Neural crest cell (in vitro differentiated cells): ENCODE measurements at regions not wholly inside any gene's neighbourhood (a gene's known extent, or its start where the extent isn't known, plus 50 kb on each side); places are given as distances from the start of the nearest gene placed in this dataset.
"Not testable (repeated sequence)": the region's sequence is repeated elsewhere in the genome, so short reads cannot be mapped to it uniquely, and the experiment has no call there.

Experiments used
- DNase-seq: peaks from one replicate; pipeline ENCODE4 v3.0.0; 2021; ENCODE audit warnings: low read depth, mixed read lengths, low spot score
- H3K27ac Mint-ChIP-seq: one replicate; pipeline ENCODE4 v1.8.0; 2021; ENCODE audit warnings: mild to moderate bottlenecking, mixed read lengths; ENCODE audit not compliant: unreplicated experiment
- H3K27me3 Mint-ChIP-seq: 2 replicates; pipeline ENCODE4 v1.8.0; 2021; ENCODE audit warnings: low read depth, mild to moderate bottlenecking, mixed read lengths
- H3K36me3 Mint-ChIP-seq: 2 replicates; pipeline ENCODE4 v1.8.0; 2021; ENCODE audit warnings: low read depth, mild to moderate bottlenecking, mixed read lengths
- H3K4me1 Mint-ChIP-seq: 2 replicates; pipeline ENCODE4 v1.8.0; 2021; ENCODE audit warnings: mixed read lengths
- H3K4me3 Mint-ChIP-seq: one replicate; pipeline ENCODE4 v1.8.0; 2021; ENCODE audit warnings: mild to moderate bottlenecking, mixed read lengths
- H3K9me3 Mint-ChIP-seq: 2 replicates; pipeline ENCODE4 v1.8.0; 2021; ENCODE audit warnings: mixed read lengths
- TF ChIP-seq, protein P1 (sequence below): fragments of 200-600 bp; sonication (generic); conservative IDR thresholded peaks from 2 replicates; pipeline ENCODE4 v1.5.0; 2021; ENCODE audit warnings: antibody characterized with exemption, mild to moderate bottlenecking

- no peaks in the 10 kb centered on the region for H3K36me3 Mint-ChIP-seq
- H3K4me1 Mint-ChIP-seq, result no peaks in the 10 kb centered on the region
Observed at GRCh38 chr6:85132091-85132490, 317.8 kb upstream of the NT5E start.

GRCh38 chr6:85130743-85131142, 319.1 kb upstream of the NT5E start:
- no peak overlapping the region for H3K4me3 Mint-ChIP-seq
- no peaks in the 10 kb centered on the region for H3K36me3 Mint-ChIP-seq
- DNase-seq, result no peak
- no peak overlapping the region for H3K27ac Mint-ChIP-seq
- H3K27me3 Mint-ChIP-seq, result peaks cover 29% of the 10 kb centered on the region
- no peaks in the 10 kb centered on the region for H3K4me1 Mint-ChIP-seq
- H3K9me3 Mint-ChIP-seq, result no peaks in the 10 kb centered on the region
- TF ChIP-seq, protein P1, sequence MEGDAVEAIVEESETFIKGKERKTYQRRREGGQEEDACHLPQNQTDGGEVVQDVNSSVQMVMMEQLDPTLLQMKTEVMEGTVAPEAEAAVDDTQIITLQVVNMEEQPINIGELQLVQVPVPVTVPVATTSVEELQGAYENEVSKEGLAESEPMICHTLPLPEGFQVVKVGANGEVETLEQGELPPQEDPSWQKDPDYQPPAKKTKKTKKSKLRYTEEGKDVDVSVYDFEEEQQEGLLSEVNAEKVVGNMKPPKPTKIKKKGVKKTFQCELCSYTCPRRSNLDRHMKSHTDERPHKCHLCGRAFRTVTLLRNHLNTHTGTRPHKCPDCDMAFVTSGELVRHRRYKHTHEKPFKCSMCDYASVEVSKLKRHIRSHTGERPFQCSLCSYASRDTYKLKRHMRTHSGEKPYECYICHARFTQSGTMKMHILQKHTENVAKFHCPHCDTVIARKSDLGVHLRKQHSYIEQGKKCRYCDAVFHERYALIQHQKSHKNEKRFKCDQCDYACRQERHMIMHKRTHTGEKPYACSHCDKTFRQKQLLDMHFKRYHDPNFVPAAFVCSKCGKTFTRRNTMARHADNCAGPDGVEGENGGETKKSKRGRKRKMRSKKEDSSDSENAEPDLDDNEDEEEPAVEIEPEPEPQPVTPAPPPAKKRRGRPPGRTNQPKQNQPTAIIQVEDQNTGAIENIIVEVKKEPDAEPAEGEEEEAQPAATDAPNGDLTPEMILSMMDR, result no peak

More at GRCh38 chr6:85132091-85132490, 317.8 kb upstream of the NT5E start:
- no peak for DNase-seq
- Mint-ChIP-seq H3K9me3 (no peaks in the 10 kb centered on the region), H3K27me3 (peaks cover 17% of the 10 kb centered on the region), H3K4me3 (no peak overlapping the region), H3K27ac (no peak overlapping the region)
- TF ChIP-seq, protein P1, result no peak

DNA sequence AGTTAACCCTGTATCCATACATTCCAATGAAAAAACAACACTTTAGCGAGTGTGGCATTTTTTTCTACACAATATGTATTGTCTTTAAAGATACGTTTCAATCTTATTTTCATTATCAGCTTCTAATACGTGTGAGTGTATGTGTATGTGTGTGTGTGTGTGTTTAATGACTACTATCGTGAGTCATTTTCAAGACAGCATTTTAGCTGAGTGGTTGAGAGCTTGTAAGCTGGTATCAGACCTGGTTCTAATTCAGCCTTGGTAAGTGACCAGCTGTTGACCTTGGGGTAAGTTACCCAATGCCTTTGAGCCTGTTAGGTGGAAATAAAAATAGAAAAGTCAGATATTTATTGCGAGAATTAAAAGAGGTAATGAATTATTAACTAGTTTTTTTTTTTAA, 320.0 kb upstream of the NT5E start:
- DNase-seq, result no peak
- Mint-ChIP-seq H3K27ac (no peak overlapping the region), H3K27me3 (peaks cover 29% of the 10 kb centered on the region), H3K9me3 (no peaks in the 10 kb centered on the region), H3K36me3 (no peaks in the 10 kb centered on the region), H3K4me1 (no peaks in the 10 kb centered on the region), H3K4me3 (no peak overlapping the region)
- TF ChIP-seq, protein P1, result no peak

- H3K9me3 Mint-ChIP-seq, result no peaks in the 10 kb centered on the region
- TF ChIP-seq, protein P1, result no peak
- peaks cover 40% of the 10 kb centered on the region for H3K27me3 Mint-ChIP-seq
- no peak overlapping the region for H3K27ac Mint-ChIP-seq
- DNase-seq, result no peak
- no peaks in the 10 kb centered on the region for H3K4me1 Mint-ChIP-seq
- H3K4me3 Mint-ChIP-seq, result no peak overlapping the region
- no peaks in the 10 kb centered on the region for H3K36me3 Mint-ChIP-seq
Observed at GRCh38 chr6:85128781-85129180, 321.1 kb upstream of the NT5E start.

GRCh38 chr6:85128256-85128655, 321.6 kb upstream of the NT5E start:
- not testable (repeated sequence) for H3K9me3 Mint-ChIP-seq, H3K27ac Mint-ChIP-seq, H3K4me3 Mint-ChIP-seq, DNase-seq, H3K36me3 Mint-ChIP-seq, H3K4me1 Mint-ChIP-seq
- H3K27me3 Mint-ChIP-seq, result peaks cover 40% of the 10 kb centered on the region

- Mint-ChIP-seq H3K27me3 (peaks cover 43% of the 10 kb centered on the region), H3K4me3 (no peak overlapping the region), H3K4me1 (no peaks in the 10 kb centered on the region), H3K27ac (no peak overlapping the region), H3K36me3 (no peaks in the 10 kb centered on the region), H3K9me3 (no peaks in the 10 kb centered on the region)
- TF ChIP-seq, protein P1, result no peak
- no peak for DNase-seq
Observed at GRCh38 chr6:85127696-85128243, 322.1 kb upstream of the NT5E start.
